IMR-90 (cell line): ENCODE measurements at regions not wholly inside any gene's neighbourhood (a gene's known extent, or its start where the extent isn't known, plus 50 kb on each side); places are given as distances from the start of the nearest gene placed in this dataset.

ENCODE experiments used
- ATAC-seq: fragments of 200-7000 bp; cut with Tn5 transposase; 2 replicates; pipeline ENCODE4 v1.9.1; 2020; ENCODE audit warnings: low read depth, mild to moderate bottlenecking, moderate library complexity
- BruUV-seq: library from RNA; stranded (reverse); fragments of 400-500 nt; replicated peaks from 2 replicates; lab custom pipeline; 2021; lab: Mats Ljungman, UMichigan
- CTCF ChIA-PET: fragments of 300-600 bp; formaldehyde crosslinking; extraction: SDS; loops from one replicate; lab custom pipeline; 2021; ENCODE audit warnings: antibody characterized with exemption; lab: Yijun Ruan, JAX
- POLR2A ChIA-PET: fragments of 300-600 bp; sonication (Branson Sonifier 250); formaldehyde crosslinking; loops from one replicate; lab custom pipeline; 2022; ENCODE audit warnings: antibody characterized with exemption; ENCODE audit not compliant: unreplicated experiment; lab: Charles Lee
- DNase-seq: peaks from one replicate; pipeline ENCODE4 v3.0.0; 2013
- H2AFZ ChIP-seq: replicated peaks from 2 replicates; pipeline ENCODE3; 2013; ENCODE audit warnings: low read length, mild to moderate bottlenecking; ENCODE audit not compliant: poor library complexity
- H2AK5ac ChIP-seq: 2 replicates; pipeline ENCODE4 v1.6.1; 2013; ENCODE audit warnings: low read depth, low read length, inconsistent platforms
- H2AK9ac ChIP-seq: replicated peaks from 2 replicates; pipeline ENCODE3; 2013; ENCODE audit warnings: mild to moderate bottlenecking, low read depth, low read length, moderate library complexity; ENCODE audit not compliant: poor library complexity
- H2BK120ac ChIP-seq: 2 replicates; pipeline ENCODE4 v1.6.1; 2013; ENCODE audit warnings: low read depth, low read length, inconsistent platforms
- H2BK15ac ChIP-seq: 3 replicates; pipeline ENCODE4 v1.6.1; 2013; ENCODE audit warnings: low read depth, low read length, inconsistent platforms
- H2BK20ac ChIP-seq: 2 replicates; pipeline ENCODE4 v1.6.1; 2013; ENCODE audit warnings: low read depth, mild to moderate bottlenecking, inconsistent platforms, low read length, moderate library complexity
- H2BK5ac ChIP-seq: 2 replicates; pipeline ENCODE4 v1.6.1; 2013; ENCODE audit warnings: mild to moderate bottlenecking, low read depth, low read length, inconsistent platforms; ENCODE audit not compliant: poor library complexity, severe bottlenecking
- H3K14ac ChIP-seq: replicated peaks from 2 replicates; pipeline ENCODE4 v1.6.1; 2013; ENCODE audit warnings: low read depth, low read length, inconsistent platforms
- H3K18ac ChIP-seq: 2 replicates; pipeline ENCODE4 v1.6.1; 2013; ENCODE audit warnings: low read depth, low read length, control low read depth
- H3K23ac ChIP-seq: 2 replicates; pipeline ENCODE4 v1.6.1; 2013; ENCODE audit warnings: low read depth, low read length, inconsistent platforms
- H3K27ac ChIP-seq: 2 replicates; pipeline ENCODE4 v1.5.1; 2013; ENCODE audit warnings: mild to moderate bottlenecking, control low read depth, low read length; ENCODE audit not compliant: insufficient read depth
- H3K27me3 ChIP-seq: 2 replicates; pipeline ENCODE4 v1.6.1; 2013; ENCODE audit warnings: low read length; ENCODE audit not compliant: control insufficient read depth, insufficient read depth
- H3K36me3 ChIP-seq: 2 replicates; pipeline ENCODE4 v1.6.1; 2013; ENCODE audit warnings: low read length, mixed read lengths; ENCODE audit not compliant: control insufficient read depth, insufficient read depth
- H3K4ac ChIP-seq: 2 replicates; pipeline ENCODE4 v1.6.1; 2013; ENCODE audit warnings: low read depth, low read length, inconsistent platforms
- H3K4me1 ChIP-seq: 2 replicates; pipeline ENCODE4 v1.6.1; 2013; ENCODE audit warnings: low read length, mixed read lengths; ENCODE audit not compliant: control insufficient read depth, insufficient read depth
- H3K4me2 ChIP-seq: 2 replicates; pipeline ENCODE4 v1.6.1; 2013; ENCODE audit warnings: low read depth, mild to moderate bottlenecking, control low read depth, low read length, moderate library complexity
- H3K4me3 ChIP-seq: 2 replicates; pipeline ENCODE4 v1.5.1; 2013; ENCODE audit warnings: low read depth, mild to moderate bottlenecking, control low read depth, low read length, moderate library complexity; ENCODE audit not compliant: insufficient read depth
- H3K56ac ChIP-seq: 2 replicates; pipeline ENCODE4 v1.6.1; 2013; ENCODE audit warnings: low read length, inconsistent platforms; ENCODE audit not compliant: insufficient read depth; ENCODE audit errors: extremely low read depth
- H3K79me1 ChIP-seq, 2 experiments: 2 replicates each; pipeline ENCODE4 v1.6.1; 2013; ENCODE audit warnings: low read length in 2 of 2, inconsistent platforms in 1 of 2, low read depth in 1 of 2
- H3K9ac ChIP-seq: 2 replicates; pipeline ENCODE4 v1.6.1; 2013; ENCODE audit warnings: low read depth, low read length, control low read depth
- H3K9me1 ChIP-seq: 2 replicates; pipeline ENCODE4 v1.6.1; 2013; ENCODE audit warnings: low read length, inconsistent platforms; ENCODE audit not compliant: insufficient read depth
- H3K9me3 ChIP-seq: 2 replicates; pipeline ENCODE4 v1.6.1; 2013; ENCODE audit warnings: low read length; ENCODE audit not compliant: control insufficient read depth, insufficient read depth
- H4K20me1 ChIP-seq: 2 replicates; pipeline ENCODE4 v1.6.1; 2013; ENCODE audit warnings: low read length, inconsistent platforms; ENCODE audit not compliant: insufficient read depth
- H4K5ac ChIP-seq: 2 replicates; pipeline ENCODE4 v1.6.1; 2013; ENCODE audit warnings: mild to moderate bottlenecking, low read depth, low read length, control low read depth
- H4K8ac ChIP-seq, 2 experiments: 2 replicates each; pipeline ENCODE4 v1.6.1; 2013; ENCODE audit warnings: low read depth in 2 of 2, low read length in 2 of 2, control low read depth in 1 of 2, inconsistent platforms in 1 of 2
- H4K91ac ChIP-seq: 2 replicates; pipeline ENCODE4 v1.6.1; 2013; ENCODE audit warnings: low read depth, low read length, inconsistent platforms; ENCODE audit not compliant: insufficient read depth
- CEBPB ChIP-seq: IDR thresholded peaks from 2 replicates; pipeline ENCODE4 v1.6.1; 2012; ENCODE audit warnings: low read depth, low read length, improper control_type of control experiment
- RFX5 ChIP-seq: IDR thresholded peaks from 2 replicates; pipeline ENCODE4 v1.8.0; 2012; ENCODE audit warnings: low read depth, mild to moderate bottlenecking, low read length, moderate library complexity
- WGBS, 2 experiments: methylation state at CpG; one replicate each; pipeline versions ENCODE4 v1.1.5 to v1.1.7; 2013; ENCODE audit warnings: missing lambda C conversion rate in 2 of 2; ENCODE audit not compliant: insufficient read length in 1 of 2; ENCODE audit errors: extremely low coverage in 2 of 2; 5-methylcytosine and 5-hydroxymethylcytosine counted together
- dilution Hi-C: fragments of 300-500 bp; cut with HindIII; formaldehyde crosslinking; loops from one replicate; pipeline ENCODE4 v1.14.3; 2018; ENCODE audit warnings: low sequenced_read_pairs; ENCODE audit not compliant: unreplicated experiment
- in situ Hi-C: fragments of 300-500 bp; cut with MboI; formaldehyde crosslinking; loops from 3 replicates; pipeline ENCODE4 v1.14.3; 2019; ENCODE audit warnings: low sequenced_read_pairs, inconsistent platforms, mixed read lengths
- intact Hi-C: fragments of 100-400 bp; cut with micrococcal nuclease; formaldehyde crosslinking; loops from 2 replicates; pipeline ENCODE4 v1.10.0; 2022
- TF ChIP-seq, protein P1 (sequence below): fragments of 150-350 bp; IDR thresholded peaks from 2 replicates; pipeline ENCODE4 v1.6.1; 2016; ENCODE audit warnings: low read depth, mild to moderate bottlenecking, low read length, moderate library complexity, borderline replicate concordance

GRCh38 chr1:218557731-218558130, 212.6 kb downstream of the TGFB2 start:
- POLR2A ChIA-PET, result no interaction called here
- intact Hi-C loops, result no loop called here

More at GRCh38 chr1:218557731-218558130, 212.6 kb downstream of the TGFB2 start:
- no TSS peak for BruUV-seq
- ATAC-seq (no peak), DNase-seq (no peak)
- Histone ChIP-seq H3K18ac (no peak overlapping the region), H3K9me1 (no peaks in the 10 kb centered on the region), H4K8ac (no peak overlapping the region), H2BK5ac (no peak overlapping the region), H3K23ac (no peak overlapping the region), H3K36me3 (no peaks in the 10 kb centered on the region), H4K91ac (no peak overlapping the region), H2BK120ac (no peak overlapping the region), H4K20me1 (no peaks in the 10 kb centered on the region), H3K27ac (no peak overlapping the region), H2AK5ac (no peak overlapping the region), H3K4me3 (no peak overlapping the region), H2AK9ac (no peak overlapping the region), H2BK15ac (no peak overlapping the region), H3K79me1 (no peaks in the 10 kb centered on the region), H3K56ac (no peak overlapping the region), H3K9me3 (no peaks in the 10 kb centered on the region), H3K4me1 (peaks cover 2% of the 10 kb centered on the region), H3K4me2 (no peak overlapping the region), H3K9ac (no peak overlapping the region), H3K14ac (no peak overlapping the region), H2AFZ (no peak overlapping the region), H4K5ac (no peak overlapping the region), H3K4ac (no peak overlapping the region), H3K27me3 (no peaks in the 10 kb centered on the region), H2BK20ac (no peak overlapping the region)
- dilution Hi-C loops (no loop called here), in situ Hi-C loops (no loop called here)
- CTCF ChIA-PET, result no interaction called here
- WGBS, 2 experiments, result 35% methylated on average over 2 of the region's 6 CpGs; no CpG with 5 or more reads in 1 of the 2 experiments
- TF ChIP-seq, protein P1, sequence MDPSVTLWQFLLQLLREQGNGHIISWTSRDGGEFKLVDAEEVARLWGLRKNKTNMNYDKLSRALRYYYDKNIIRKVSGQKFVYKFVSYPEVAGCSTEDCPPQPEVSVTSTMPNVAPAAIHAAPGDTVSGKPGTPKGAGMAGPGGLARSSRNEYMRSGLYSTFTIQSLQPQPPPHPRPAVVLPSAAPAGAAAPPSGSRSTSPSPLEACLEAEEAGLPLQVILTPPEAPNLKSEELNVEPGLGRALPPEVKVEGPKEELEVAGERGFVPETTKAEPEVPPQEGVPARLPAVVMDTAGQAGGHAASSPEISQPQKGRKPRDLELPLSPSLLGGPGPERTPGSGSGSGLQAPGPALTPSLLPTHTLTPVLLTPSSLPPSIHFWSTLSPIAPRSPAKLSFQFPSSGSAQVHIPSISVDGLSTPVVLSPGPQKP, result no peak
- TF ChIP-seq RFX5 (no peak), CEBPB (no peak)
